Liver (tissue), 8 donors: ENCODE measurements at regions not wholly inside any gene's neighbourhood (a gene's known extent, or its start where the extent isn't known, plus 50 kb on each side); places are given as distances from the start of the nearest gene placed in this dataset.

Source experiments
- DNase-seq: peaks from one replicate; pipeline ENCODE4 v3.0.0-alpha.2; 2017; ENCODE audit warnings: low spot score
- H3K27ac ChIP-seq, 2 donors: one replicate each; pipeline ENCODE4 v1.7.0; 2013; ENCODE audit warnings: inconsistent platforms in 2 of 2, low read length in 2 of 2, control low read depth in 1 of 2, low read depth in 1 of 2, mild to moderate bottlenecking in 1 of 2
- H3K27me3 ChIP-seq, 4 donors: one replicate each; pipeline versions ENCODE4 v1.6.1 to v1.7.0; 2013; ENCODE audit warnings: low read length in 3 of 4, inconsistent platforms in 1 of 4, mild to moderate bottlenecking in 1 of 4, moderate library complexity in 1 of 4; ENCODE audit not compliant: control insufficient read depth in 4 of 4, insufficient read depth in 4 of 4
- H3K36me3 ChIP-seq, 4 donors: one replicate each; pipeline versions ENCODE4 v1.6.1 to v1.7.0; 2013; ENCODE audit warnings: low read length in 3 of 4, mild to moderate bottlenecking in 3 of 4, low read depth in 1 of 4, moderate library complexity in 1 of 4; ENCODE audit not compliant: control insufficient read depth in 4 of 4, insufficient read depth in 3 of 4
- H3K4me1 ChIP-seq, 4 donors: one replicate each; pipeline versions ENCODE4 v1.6.1 to v1.7.0; 2013; ENCODE audit warnings: low read length in 3 of 4, mild to moderate bottlenecking in 3 of 4, moderate library complexity in 1 of 4; ENCODE audit not compliant: control insufficient read depth in 4 of 4, insufficient read depth in 4 of 4
- H3K4me3 ChIP-seq, 3 donors: one replicate each; pipeline versions ENCODE4 v1.6.1 to v1.7.0; 2013; ENCODE audit warnings: low read length in 3 of 3, control low read depth in 1 of 3, low read depth in 1 of 3, mild to moderate bottlenecking in 1 of 3
- H3K9ac ChIP-seq, 2 donors: one replicate each; pipeline ENCODE4 v1.7.0; 2013; ENCODE audit warnings: low read length in 2 of 2, mild to moderate bottlenecking in 2 of 2, moderate library complexity in 2 of 2, control low read depth in 1 of 2, low read depth in 1 of 2
- H3K9me3 ChIP-seq, 4 donors: one replicate each; pipeline versions ENCODE4 v1.6.1 to v1.7.0; 2013; ENCODE audit warnings: low read length in 3 of 4; ENCODE audit not compliant: control insufficient read depth in 4 of 4
- EGR1 ChIP-seq, 2 donors: IDR thresholded peaks; 2 replicates each; pipeline ENCODE4 v1.6.1; 2016 to 2018; ENCODE audit warnings: antibody characterized with exemption in 2 of 2, low read depth in 2 of 2
- FOXA1 ChIP-seq: IDR thresholded peaks from 2 replicates; pipeline ENCODE4 v1.6.1; 2016; ENCODE audit warnings: antibody characterized with exemption
- FOXA2 ChIP-seq: IDR thresholded peaks from 2 replicates; pipeline ENCODE4 v1.6.1; 2016; ENCODE audit warnings: antibody characterized with exemption
- GABPA ChIP-seq, 2 donors: IDR thresholded peaks in 1 of 2; conservative IDR thresholded peaks in 1 of 2; 2 replicates each; pipeline ENCODE4 v1.6.1; 2016; ENCODE audit warnings: antibody characterized with exemption in 2 of 2, mild to moderate bottlenecking in 1 of 2, moderate library complexity in 1 of 2
- HNF4A ChIP-seq, 2 donors: conservative IDR thresholded peaks; 2 replicates each; pipeline ENCODE4 v1.6.1; 2016; ENCODE audit warnings: antibody characterized with exemption in 2 of 2, mild to moderate bottlenecking in 2 of 2
- HNF4G ChIP-seq: IDR thresholded peaks from 2 replicates; pipeline ENCODE4 v1.6.1; 2016; ENCODE audit warnings: antibody characterized with exemption
- JUND ChIP-seq, 2 donors: IDR thresholded peaks; 2 replicates each; pipeline ENCODE4 v1.6.1; 2016; ENCODE audit warnings: antibody characterized with exemption in 2 of 2
- MAX ChIP-seq: IDR thresholded peaks from 2 replicates; pipeline ENCODE4 v1.6.1; 2016; ENCODE audit warnings: antibody characterized with exemption
- NR2F2 ChIP-seq: IDR thresholded peaks from 2 replicates; pipeline ENCODE4 v1.6.1; 2016; ENCODE audit warnings: antibody characterized with exemption
- REST ChIP-seq: IDR thresholded peaks from 2 replicates; pipeline ENCODE4 v1.6.1; 2016; ENCODE audit warnings: antibody characterized with exemption, mild to moderate bottlenecking
- RXRA ChIP-seq, 2 donors: IDR thresholded peaks; 2 replicates each; pipeline ENCODE4 v1.6.1; 2017 to 2018; ENCODE audit warnings: antibody characterized with exemption in 2 of 2, mild to moderate bottlenecking in 1 of 2
- SP1 ChIP-seq: IDR thresholded peaks from 2 replicates; pipeline ENCODE4 v1.6.1; 2018; ENCODE audit warnings: antibody characterized with exemption, mild to moderate bottlenecking
- TAF1 ChIP-seq: conservative IDR thresholded peaks from 2 replicates; pipeline ENCODE4 v1.6.1; 2016; ENCODE audit warnings: antibody characterized with exemption, mild to moderate bottlenecking
- ZBTB33 ChIP-seq: IDR thresholded peaks from 2 replicates; pipeline ENCODE4 v1.6.1; 2016; ENCODE audit warnings: antibody characterized with exemption
- WGBS: extraction: QIAGEN DNeasy Blood & Tissue Kit; methylation state at CpG from one replicate; pipeline ENCODE4 v1.1.7; 2013; 5-methylcytosine and 5-hydroxymethylcytosine counted together
- TF ChIP-seq, protein P1 (sequence below): fragments of 150-350 bp; IDR thresholded peaks from 2 replicates; pipeline ENCODE4 v1.5.1; 2017; ENCODE audit warnings: improper control_type of control experiment, low read depth, low read length; ENCODE audit not compliant: missing input control
- TF ChIP-seq, protein P2 (sequence below): IDR thresholded peaks from 2 replicates; pipeline ENCODE4 v1.6.1; 2016; ENCODE audit warnings: antibody characterized with exemption
- donor health status: healthy.
- donor health status: healthy.
- donor health status: healthy.
- donor health status: healthy.
- donor health status: healthy.

DNA sequence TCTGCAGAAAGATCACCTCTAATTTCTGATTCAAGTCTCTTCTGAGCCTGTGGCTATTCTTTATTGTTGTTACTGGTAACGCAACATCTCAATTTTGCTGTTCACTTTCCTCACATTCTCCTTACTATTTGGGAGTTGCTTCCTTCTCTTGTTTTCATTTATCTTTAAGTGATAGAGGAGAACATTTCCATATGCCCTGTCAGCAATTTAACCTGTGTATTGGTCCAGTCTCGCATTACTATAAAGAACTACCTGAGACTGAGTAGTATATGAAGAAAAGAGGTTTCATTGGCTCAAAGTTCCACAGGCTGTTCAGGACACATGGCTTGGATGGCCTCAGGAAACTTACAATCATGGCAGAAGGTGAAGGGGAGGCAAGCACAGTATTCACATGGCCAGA lies 1025.1 kb downstream of the OTOL1 start:
- no peak for TF ChIP-seq ZBTB33
- no peak for TF ChIP-seq FOXA1
- TF ChIP-seq NR2F2, result no peak
- no peak for TF ChIP-seq FOXA2
- no peak for TF ChIP-seq HNF4G
- no peaks in the 10 kb centered on the region for H3K27me3 ChIP-seq
- H3K4me1 ChIP-seq, result no peaks in the 10 kb centered on the region
- no peaks in the 10 kb centered on the region for H3K36me3 ChIP-seq
- H3K9me3 ChIP-seq, result no peaks in the 10 kb centered on the region
- no peak overlapping the region for H3K27ac ChIP-seq
- H3K4me3 ChIP-seq, result no peak overlapping the region
- WGBS, result 89% methylated on average over 2 of the region's 2 CpGs
- H3K9ac ChIP-seq, result no peak overlapping the region
- no peak for DNase-seq

GRCh38 chr3:162525066-162525742 lies 1028.6 kb downstream of the OTOL1 start:
- no peak overlapping the region for H3K9ac ChIP-seq
- DNase-seq, result no peak
- TF ChIP-seq MAX (no peak), REST (no peak), JUND (IDR thresholded peaks at IDR 0.05) (no peak), SP1 (no peak), HNF4A (conservative IDR thresholded peaks at IDR 0.05) (no peak), NR2F2 (peak; percentile 36)
- no peaks in the 10 kb centered on the region for H3K4me1 ChIP-seq
- H3K27me3 ChIP-seq, result no peaks in the 10 kb centered on the region
- 54% methylated on average over 2 of the region's 2 CpGs for WGBS
- no peak overlapping the region for H3K4me3 ChIP-seq
- no peaks in the 10 kb centered on the region for H3K9me3 ChIP-seq
- no peaks in the 10 kb centered on the region for H3K36me3 ChIP-seq
- H3K27ac ChIP-seq, result no peak overlapping the region

DNA sequence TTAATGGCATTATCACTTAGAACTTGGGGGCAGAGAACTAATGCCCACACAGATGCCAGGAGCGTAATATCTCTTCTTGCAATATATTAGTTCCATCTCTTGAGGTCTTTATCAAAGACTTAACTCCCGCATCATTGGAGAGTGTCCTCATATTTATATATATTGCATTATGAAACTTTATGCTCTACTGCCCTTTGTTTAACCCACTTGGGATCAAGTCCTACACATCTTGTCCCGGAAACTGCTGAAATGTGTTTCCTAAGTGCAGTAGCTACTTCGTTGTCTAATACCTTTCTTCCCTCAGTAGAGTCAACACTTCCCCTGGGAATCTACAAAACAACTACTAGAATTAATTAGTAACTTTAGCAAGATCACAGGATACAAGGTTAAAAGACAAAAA lies 1029.2 kb downstream of the OTOL1 start:
- Histone ChIP-seq H3K27ac (no peak overlapping the region), H3K27me3 (no peaks in the 10 kb centered on the region), H3K4me1 (no peaks in the 10 kb centered on the region), H3K9ac (no peak overlapping the region), H3K36me3 (no peaks in the 10 kb centered on the region), H3K4me3 (no peak overlapping the region), H3K9me3 (no peaks in the 10 kb centered on the region)
- no peak for DNase-seq
- WGBS, result 75% methylated on average over 4 of the region's 4 CpGs
- no peak for TF ChIP-seq RXRA (IDR thresholded peaks at IDR 0.05)
- no peak for TF ChIP-seq GABPA (IDR thresholded peaks at IDR 0.05 in 1 of 2, conservative IDR thresholded peaks at IDR 0.05 in 1 of 2)
- no peak for TF ChIP-seq MAX
- TF ChIP-seq SP1, result no peak
- TF ChIP-seq, protein P1, sequence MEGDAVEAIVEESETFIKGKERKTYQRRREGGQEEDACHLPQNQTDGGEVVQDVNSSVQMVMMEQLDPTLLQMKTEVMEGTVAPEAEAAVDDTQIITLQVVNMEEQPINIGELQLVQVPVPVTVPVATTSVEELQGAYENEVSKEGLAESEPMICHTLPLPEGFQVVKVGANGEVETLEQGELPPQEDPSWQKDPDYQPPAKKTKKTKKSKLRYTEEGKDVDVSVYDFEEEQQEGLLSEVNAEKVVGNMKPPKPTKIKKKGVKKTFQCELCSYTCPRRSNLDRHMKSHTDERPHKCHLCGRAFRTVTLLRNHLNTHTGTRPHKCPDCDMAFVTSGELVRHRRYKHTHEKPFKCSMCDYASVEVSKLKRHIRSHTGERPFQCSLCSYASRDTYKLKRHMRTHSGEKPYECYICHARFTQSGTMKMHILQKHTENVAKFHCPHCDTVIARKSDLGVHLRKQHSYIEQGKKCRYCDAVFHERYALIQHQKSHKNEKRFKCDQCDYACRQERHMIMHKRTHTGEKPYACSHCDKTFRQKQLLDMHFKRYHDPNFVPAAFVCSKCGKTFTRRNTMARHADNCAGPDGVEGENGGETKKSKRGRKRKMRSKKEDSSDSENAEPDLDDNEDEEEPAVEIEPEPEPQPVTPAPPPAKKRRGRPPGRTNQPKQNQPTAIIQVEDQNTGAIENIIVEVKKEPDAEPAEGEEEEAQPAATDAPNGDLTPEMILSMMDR, result no peak
- TF ChIP-seq TAF1, result no peak
- TF ChIP-seq NR2F2, result no peak
- TF ChIP-seq, protein P2, sequence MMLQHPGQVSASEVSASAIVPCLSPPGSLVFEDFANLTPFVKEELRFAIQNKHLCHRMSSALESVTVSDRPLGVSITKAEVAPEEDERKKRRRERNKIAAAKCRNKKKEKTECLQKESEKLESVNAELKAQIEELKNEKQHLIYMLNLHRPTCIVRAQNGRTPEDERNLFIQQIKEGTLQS, result no peak
- TF ChIP-seq JUND (IDR thresholded peaks at IDR 0.05), result no peak
- no peak for TF ChIP-seq FOXA1
- no peak for TF ChIP-seq HNF4G
- no peak for TF ChIP-seq EGR1 (IDR thresholded peaks at IDR 0.05; ENCODE audit: low read depth in 2 of 2)
- no peak for TF ChIP-seq HNF4A (conservative IDR thresholded peaks at IDR 0.05)
